ENCODE measurements at regions not wholly inside any gene's neighbourhood (a gene's known extent, or its start where the extent isn't known, plus 50 kb on each side); places are given as distances from the start of the nearest gene placed in this dataset.

DNA sequence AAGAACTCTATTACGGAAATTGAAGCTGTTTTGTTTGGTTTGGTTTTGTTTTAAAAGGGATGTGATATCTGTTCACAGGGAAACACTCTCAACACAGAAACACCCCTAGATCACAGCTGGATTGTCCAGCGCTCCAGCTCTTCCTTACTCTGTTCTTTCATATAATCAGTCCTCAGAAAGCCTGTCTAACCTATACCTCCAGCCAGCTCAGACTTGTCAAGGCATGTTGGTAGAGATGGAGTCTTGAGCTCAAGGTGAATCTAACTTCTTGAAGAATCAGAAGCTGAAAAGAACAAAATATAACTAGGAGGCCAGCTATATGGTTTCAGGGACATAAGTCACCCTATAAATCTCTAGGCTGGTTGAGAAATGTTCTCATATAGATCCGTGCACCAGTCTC lies 110.2 kb upstream of the EPHA3 start:
- no peak for DNase-seq (ENCODE audit: low spot score)
- peaks cover 24% of the 10 kb centered on the region for H3K4me1 Mint-ChIP-seq (ENCODE audit: low read depth)
- no peak overlapping the region for H3K4me3 Mint-ChIP-seq (ENCODE audit: unreplicated experiment)
- peaks cover 2% of the 10 kb centered on the region for H3K27me3 Mint-ChIP-seq (ENCODE audit: low read depth)
- H3K36me3 Mint-ChIP-seq (ENCODE audit: low read depth) = no peaks in the 10 kb centered on the region
- H3K9me3 Mint-ChIP-seq (ENCODE audit: low read depth) = peaks cover 4% of the 10 kb centered on the region
- H3K27ac Mint-ChIP-seq (ENCODE audit: unreplicated experiment) = no peak overlapping the region
- no peak for TF ChIP-seq CTCF (IDR thresholded peaks at IDR 0.05)

GRCh38 chr3:89000886-89001285 lies 106.5 kb upstream of the EPHA3 start:
- no peak for TF ChIP-seq CTCF (IDR thresholded peaks at IDR 0.05)
- Mint-ChIP-seq H3K4me3 (ENCODE audit: unreplicated experiment) (no peak overlapping the region), H3K36me3 (ENCODE audit: low read depth) (no peaks in the 10 kb centered on the region), H3K9me3 (ENCODE audit: low read depth) (peaks cover 11% of the 10 kb centered on the region), H3K27me3 (ENCODE audit: low read depth) (no peaks in the 10 kb centered on the region), H3K4me1 (ENCODE audit: low read depth) (peaks cover 24% of the 10 kb centered on the region), H3K27ac (ENCODE audit: unreplicated experiment) (peak overlapping the region; percentile 76)
- no peak for DNase-seq (ENCODE audit: low spot score)

DNA sequence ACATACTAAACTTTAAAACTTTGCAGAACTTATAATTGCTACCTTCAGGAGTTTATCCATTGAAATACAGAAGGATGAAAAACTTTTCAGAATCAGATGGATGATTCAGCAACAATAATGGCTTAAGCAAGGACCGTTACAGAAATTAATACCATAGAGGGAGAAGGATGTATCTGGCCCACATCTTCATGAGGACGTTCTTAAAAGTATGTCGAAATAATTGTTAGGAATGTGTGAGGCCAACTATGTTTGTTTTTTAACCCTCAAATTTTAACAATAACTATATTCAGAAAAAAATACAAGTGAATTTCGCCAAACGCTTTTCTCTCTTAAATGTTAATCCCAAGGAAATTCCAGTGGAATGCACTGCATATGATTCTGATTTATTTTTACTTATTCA lies 105.2 kb upstream of the EPHA3 start:
- peaks cover 16% of the 10 kb centered on the region for H3K4me1 Mint-ChIP-seq (ENCODE audit: low read depth)
- H3K36me3 Mint-ChIP-seq (ENCODE audit: low read depth) = peaks cover 2% of the 10 kb centered on the region
- no peak for TF ChIP-seq CTCF (IDR thresholded peaks at IDR 0.05)
- H3K27ac Mint-ChIP-seq (ENCODE audit: unreplicated experiment) = no peak overlapping the region
- H3K9me3 Mint-ChIP-seq (ENCODE audit: low read depth) = peaks cover 20% of the 10 kb centered on the region
- no peak overlapping the region for H3K4me3 Mint-ChIP-seq (ENCODE audit: unreplicated experiment)
- no peak for DNase-seq (ENCODE audit: low spot score)
- peaks cover 3% of the 10 kb centered on the region for H3K27me3 Mint-ChIP-seq (ENCODE audit: low read depth)

DNA sequence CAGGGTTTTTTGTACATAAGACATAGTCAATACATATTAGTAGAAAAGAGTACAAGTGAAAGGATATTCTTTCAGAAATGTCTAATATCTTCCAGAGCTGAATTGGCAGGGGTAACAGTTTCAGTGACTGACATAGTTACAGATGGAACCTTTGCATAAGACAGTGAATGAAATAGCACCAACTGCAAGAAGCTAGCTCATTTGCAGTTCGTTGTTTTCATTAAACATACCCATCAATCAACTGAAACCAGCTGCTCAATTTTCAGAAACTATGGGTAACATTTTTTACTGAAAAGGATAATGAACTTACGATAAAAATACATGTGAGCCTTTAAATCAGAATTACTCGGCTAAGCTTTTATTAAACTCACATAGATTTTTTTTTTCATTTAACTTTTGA lies 93.9 kb upstream of the EPHA3 start:
- no peaks in the 10 kb centered on the region for H3K27me3 Mint-ChIP-seq (ENCODE audit: low read depth)
- no peak for DNase-seq (ENCODE audit: low spot score)
- H3K27ac Mint-ChIP-seq (ENCODE audit: unreplicated experiment) = no peak overlapping the region
- no peak for TF ChIP-seq CTCF (IDR thresholded peaks at IDR 0.05)
- no peaks in the 10 kb centered on the region for H3K36me3 Mint-ChIP-seq (ENCODE audit: low read depth)
- H3K4me1 Mint-ChIP-seq (ENCODE audit: low read depth) = no peaks in the 10 kb centered on the region
- no peaks in the 10 kb centered on the region for H3K9me3 Mint-ChIP-seq (ENCODE audit: low read depth)
- no peak overlapping the region for H3K4me3 Mint-ChIP-seq (ENCODE audit: unreplicated experiment)

GRCh38 chr3:89017531-89017930 lies 89.9 kb upstream of the EPHA3 start:
- H3K27me3 Mint-ChIP-seq (ENCODE audit: low read depth) = no peaks in the 10 kb centered on the region
- no peak overlapping the region for H3K27ac Mint-ChIP-seq (ENCODE audit: unreplicated experiment)
- H3K4me1 Mint-ChIP-seq (ENCODE audit: low read depth) = peaks cover 14% of the 10 kb centered on the region
- H3K36me3 Mint-ChIP-seq (ENCODE audit: low read depth) = no peaks in the 10 kb centered on the region
- no peak overlapping the region for H3K4me3 Mint-ChIP-seq (ENCODE audit: unreplicated experiment)
- no peak for DNase-seq (ENCODE audit: low spot score)
- TF ChIP-seq CTCF (IDR thresholded peaks at IDR 0.05) = no peak
- no peaks in the 10 kb centered on the region for H3K9me3 Mint-ChIP-seq (ENCODE audit: low read depth)

Measured in chondrocyte (in vitro differentiated cells).